HEK293 (cell line): ENCODE measurements at regions not wholly inside any gene's neighbourhood (a gene's known extent, or its start where the extent isn't known, plus 50 kb on each side); places are given as distances from the start of the nearest gene placed in this dataset.

Experiments
- CTCF ChIA-PET: fragments of 350-600 bp; formaldehyde crosslinking; extraction: SDS; loops from one replicate; lab custom pipeline; 2021; ENCODE audit warnings: antibody characterized with exemption; lab: Yijun Ruan, JAX
- POLR2A ChIA-PET: fragments of 300-600 bp; formaldehyde crosslinking; extraction: SDS; loops from one replicate; lab custom pipeline; 2020; ENCODE audit warnings: antibody characterized with exemption, inconsistent platforms; lab: Yijun Ruan, JAX
- H3K27ac ChIP-seq: fragments of 200-500 bp; sonication (Bioruptor generic); 2 replicates; pipeline ENCODE4 v1.5.1; 2014; ENCODE audit warnings: low read depth, low read length, control low read depth, inconsistent platforms; ENCODE audit errors: extremely low read depth
- H3K36me3 ChIP-seq, 2 experiments: fragments of 200-500 bp in 1 of 2; sonication (Bioruptor generic) in 1 of 2; 1 replicate in 1 of 2; 2 replicates in 1 of 2; pipeline ENCODE4 v1.5.1; 2014 to 2017; ENCODE audit warnings: inconsistent platforms in 2 of 2, low read length in 2 of 2; ENCODE audit not compliant: control insufficient read depth in 2 of 2, insufficient read depth in 1 of 2
- H3K4me1 ChIP-seq: fragments of 200-500 bp; sonication (Bioruptor generic); 2 replicates; pipeline ENCODE4 v1.5.1; 2014; ENCODE audit warnings: mild to moderate bottlenecking, low read length, inconsistent platforms; ENCODE audit not compliant: control insufficient read depth, insufficient read depth
- H3K4me3 ChIP-seq: 2 replicates; pipeline ENCODE4 v1.5.1; 2011; ENCODE audit warnings: low read depth, mild to moderate bottlenecking, control low read depth, low read length, moderate library complexity
- H3K9me3 ChIP-seq: fragments of 200-500 bp; sonication (Bioruptor generic); 2 replicates; pipeline ENCODE4 v1.5.1; 2014; ENCODE audit warnings: low read depth, low read length, inconsistent platforms; ENCODE audit not compliant: control insufficient read depth, insufficient read depth
- CTCF ChIP-seq: fragments of 450-650 bp; formaldehyde crosslinking; IDR thresholded peaks from 2 replicates; pipeline ENCODE4 v1.5.1; 2016; ENCODE audit warnings: missing biosample characterization, missing genetic modification characterization
- HOXC10 ChIP-seq: sonication (generic); formaldehyde crosslinking; IDR thresholded peaks from 2 replicates; pipeline ENCODE4 v1.8.1; 2023; ENCODE audit warnings: mild to moderate bottlenecking, missing genetic modification reagents
- KLF1 ChIP-seq: fragments of 450-650 bp; formaldehyde crosslinking; IDR thresholded peaks from 2 replicates; pipeline ENCODE4 v1.5.1; 2016; ENCODE audit warnings: missing biosample characterization, missing genetic modification characterization
- KLF16 ChIP-seq: fragments of 450-650 bp; formaldehyde crosslinking; IDR thresholded peaks from 2 replicates; pipeline ENCODE4 v1.5.1; 2017; ENCODE audit warnings: missing biosample characterization, missing genetic modification characterization
- KLF7 ChIP-seq: fragments of 450-650 bp; formaldehyde crosslinking; IDR thresholded peaks from 2 replicates; pipeline ENCODE4 v1.5.1; 2016; ENCODE audit warnings: missing biosample characterization, missing genetic modification characterization, borderline replicate concordance
- MYNN ChIP-seq: fragments of 450-650 bp; formaldehyde crosslinking; IDR thresholded peaks from 2 replicates; pipeline ENCODE4 v1.5.1; 2016; ENCODE audit warnings: missing biosample characterization, missing genetic modification characterization, borderline replicate concordance
- OSR2 ChIP-seq: fragments of 450-650 bp; formaldehyde crosslinking; IDR thresholded peaks from 2 replicates; pipeline ENCODE4 v1.5.1; 2016; ENCODE audit warnings: missing biosample characterization, missing genetic modification characterization
- PBX3 ChIP-seq: sonication (generic); formaldehyde crosslinking; IDR thresholded peaks from 2 replicates; pipeline ENCODE4 v1.8.1; 2022; ENCODE audit warnings: mild to moderate bottlenecking, moderate library complexity, missing genetic modification reagents
- RBAK ChIP-seq: fragments of 450-650 bp; formaldehyde crosslinking; IDR thresholded peaks from 2 replicates; pipeline ENCODE4 v1.5.1; 2016; ENCODE audit warnings: missing biosample characterization, missing genetic modification characterization
- SETDB1 ChIP-seq: IDR thresholded peaks from one replicate; pipeline ENCODE4 v1.6.1; 2017; ENCODE audit warnings: mild to moderate bottlenecking, low read length, moderate library complexity, mixed read lengths; ENCODE audit not compliant: insufficient read length
- ZBTB1 ChIP-seq: fragments of 450-650 bp; formaldehyde crosslinking; IDR thresholded peaks from 2 replicates; pipeline ENCODE4 v1.5.1; 2016; ENCODE audit warnings: missing biosample characterization, missing genetic modification characterization
- ZBTB10 ChIP-seq: fragments of 450-650 bp; formaldehyde crosslinking; IDR thresholded peaks from 2 replicates; pipeline ENCODE4 v1.5.1; 2016; ENCODE audit warnings: missing biosample characterization, missing genetic modification characterization
- ZBTB21 ChIP-seq: fragments of 450-650 bp; formaldehyde crosslinking; IDR thresholded peaks from 2 replicates; pipeline ENCODE4 v1.5.1; 2017; ENCODE audit warnings: missing biosample characterization, missing genetic modification characterization
- ZBTB8A ChIP-seq: fragments of 450-650 bp; formaldehyde crosslinking; IDR thresholded peaks from 2 replicates; pipeline ENCODE4 v1.5.1; 2016; ENCODE audit warnings: missing biosample characterization, missing genetic modification characterization
- ZFP41 ChIP-seq: fragments of 450-650 bp; formaldehyde crosslinking; IDR thresholded peaks from 2 replicates; pipeline ENCODE4 v1.5.1; 2016; ENCODE audit warnings: missing biosample characterization, missing genetic modification characterization, borderline replicate concordance
- ZIC2 ChIP-seq: fragments of 450-650 bp; formaldehyde crosslinking; IDR thresholded peaks from 2 replicates; pipeline ENCODE4 v1.5.1; 2016; ENCODE audit warnings: missing biosample characterization, missing genetic modification characterization
- ZNF112 ChIP-seq: fragments of 450-650 bp; formaldehyde crosslinking; IDR thresholded peaks from 2 replicates; pipeline ENCODE4 v1.5.0; 2017; ENCODE audit warnings: missing biosample characterization, missing genetic modification characterization
- ZNF114 ChIP-seq: fragments of 450-650 bp; formaldehyde crosslinking; IDR thresholded peaks from 2 replicates; pipeline ENCODE4 v1.5.0; 2017; ENCODE audit warnings: missing biosample characterization, missing genetic modification characterization
- ZNF169 ChIP-seq: fragments of 450-650 bp; formaldehyde crosslinking; IDR thresholded peaks from 2 replicates; pipeline ENCODE4 v1.5.1; 2016; ENCODE audit warnings: missing biosample characterization, missing genetic modification characterization
- ZNF548 ChIP-seq: fragments of 450-650 bp; formaldehyde crosslinking; IDR thresholded peaks from 2 replicates; pipeline ENCODE4 v1.5.1; 2016; ENCODE audit warnings: missing biosample characterization, missing genetic modification characterization
- ZNF596 ChIP-seq: fragments of 450-650 bp; IDR thresholded peaks from 2 replicates; pipeline ENCODE4 v1.5.0; 2018; ENCODE audit warnings: missing biosample characterization, mild to moderate bottlenecking, missing genetic modification characterization, moderate library complexity
- ZNF610 ChIP-seq: fragments of 450-650 bp; formaldehyde crosslinking; IDR thresholded peaks from 2 replicates; pipeline ENCODE4 v1.5.1; 2016; ENCODE audit warnings: missing biosample characterization, missing genetic modification characterization, borderline replicate concordance
- ZNF639 ChIP-seq: fragments of 450-650 bp; formaldehyde crosslinking; IDR thresholded peaks from 2 replicates; pipeline ENCODE4 v1.5.1; 2016; ENCODE audit warnings: missing biosample characterization, missing genetic modification characterization
- ZNF704 ChIP-seq: fragments of 450-650 bp; formaldehyde crosslinking; IDR thresholded peaks from 2 replicates; pipeline ENCODE4 v1.5.1; 2016; ENCODE audit warnings: missing biosample characterization, missing genetic modification characterization
- ZNF747 ChIP-seq: fragments of 450-650 bp; formaldehyde crosslinking; IDR thresholded peaks from 2 replicates; pipeline ENCODE4 v1.5.1; 2016; ENCODE audit warnings: missing biosample characterization, missing genetic modification characterization
- ZNF76 ChIP-seq: fragments of 450-650 bp; formaldehyde crosslinking; IDR thresholded peaks from 2 replicates; pipeline ENCODE4; 2016; ENCODE audit warnings: low read depth, missing biosample characterization, missing genetic modification characterization, borderline replicate concordance
- ZNF792 ChIP-seq: fragments of 450-650 bp; formaldehyde crosslinking; IDR thresholded peaks from 2 replicates; pipeline ENCODE4 v1.5.1; 2016; ENCODE audit warnings: missing biosample characterization, missing genetic modification characterization
- ZXDB ChIP-seq: fragments of 450-650 bp; formaldehyde crosslinking; IDR thresholded peaks from 2 replicates; pipeline ENCODE4 v1.5.1; 2016; ENCODE audit warnings: missing biosample characterization, missing genetic modification characterization

- CTCF ChIA-PET = interaction anchor here (0.6 kb wide), 1 partner anchor 185 kb away, joined by 3 read pairs; no protein-coding TSS in a partner anchor
- TF ChIP-seq ZNF548 (no peak), ZNF639 (tag by site-specific recombination) (no peak), ZNF704 (tag by site-specific recombination) (no peak), CTCF (no peak), RBAK (tag by site-specific recombination) (no peak), ZNF792 (no peak), ZBTB8A (tag by site-specific recombination) (no peak), ZXDB (tag by site-specific recombination) (no peak), OSR2 (tag by site-specific recombination) (no peak), SETDB1 (no peak), KLF7 (tag by site-specific recombination) (no peak), ZNF596 (no peak), ZNF76 (tag by site-specific recombination) (no peak), ZBTB21 (no peak), HOXC10 (CRISPR knock-in tag) (no peak), ZNF610 (tag by site-specific recombination) (no peak), MYNN (tag by site-specific recombination) (no peak), ZNF114 (no peak), ZNF747 (tag by site-specific recombination) (no peak), ZNF169 (tag by site-specific recombination) (no peak)
- no peaks in the 10 kb centered on the region for H3K4me1 ChIP-seq
- H3K9me3 ChIP-seq = no peaks in the 10 kb centered on the region
- no peak overlapping the region for H3K4me3 ChIP-seq
- no peak overlapping the region for H3K27ac ChIP-seq
- no peaks in the 10 kb centered on the region for H3K36me3 ChIP-seq
- POLR2A ChIA-PET = no interaction called here
Observed at GRCh38 chr2:134190807-134191203, 63.1 kb upstream of the MGAT5 start.

GRCh38 chr2:134191835-134192234, 62.0 kb upstream of the MGAT5 start:
- Histone ChIP-seq H3K4me1 (no peaks in the 10 kb centered on the region), H3K9me3 (no peaks in the 10 kb centered on the region), H3K36me3 (no peaks in the 10 kb centered on the region), H3K4me3 (no peak overlapping the region), H3K27ac (no peak overlapping the region)
- ChIA-PET CTCF (no interaction called here), POLR2A (no interaction called here)
- TF ChIP-seq PBX3 (CRISPR knock-in tag) (no peak), ZFP41 (tag by site-specific recombination) (no peak), ZBTB1 (tag by site-specific recombination) (no peak), KLF16 (tag by site-specific recombination) (no peak), CTCF (no peak), ZIC2 (no peak), ZNF112 (tag by site-specific recombination) (no peak), KLF1 (tag by site-specific recombination) (no peak), ZBTB10 (tag by site-specific recombination) (no peak), OSR2 (tag by site-specific recombination) (no peak)
